A549 (cell line): ENCODE measurements at regions not wholly inside any gene's neighbourhood (a gene's known extent, or its start where the extent isn't known, plus 50 kb on each side); places are given as distances from the start of the nearest gene placed in this dataset.

ENCODE experiments used
- ATAC-seq, 2 experiments: fragments of 200-7000 bp in 1 of 2; fragments of >200 bp in 1 of 2; cut with Nextera tagmentation in 1 of 2; cut with Tn5 transposase in 1 of 2; 3 replicates each; pipeline versions ENCODE4 v1.8.0 to v1.9.1; 2018 to 2020; ENCODE audit warnings: mild to moderate bottlenecking in 1 of 2, moderate library complexity in 1 of 2
- CTCF ChIA-PET: fragments of 300-600 bp; sonication (Branson Sonifier 250); formaldehyde crosslinking; extraction: SDS; loops from one replicate; lab custom pipeline; 2021; ENCODE audit warnings: antibody characterized with exemption, inconsistent platforms; lab: Yijun Ruan, JAX
- POLR2A ChIA-PET: fragments of 350-600 bp; formaldehyde crosslinking; extraction: SDS; loops from one replicate; lab custom pipeline; 2021; ENCODE audit warnings: antibody characterized with exemption, inconsistent platforms; lab: Yijun Ruan, JAX
- DNase-seq, 2 experiments: peaks; one replicate each; pipeline versions ENCODE4 v3.0.0 to v3.0.0-alpha.2; 2011 to 2016; ENCODE audit warnings: low read depth in 1 of 2, low spot score in 1 of 2
- FAIRE-seq: peaks from 2 replicates; lab custom pipeline; 2011; peaks lifted over from hg19 to GRCh38; lab: Jason Lieb, UNC
- H3K27ac ChIP-seq, 2 experiments: fragments of >200 bp; sonication (Bioruptor Twin); formaldehyde crosslinking; 3 replicates each; pipeline ENCODE4 v1.5.1; 2016 to 2017
- H3K4me1 ChIP-seq: fragments of >200 bp; sonication (Bioruptor Twin); formaldehyde crosslinking; 3 replicates; pipeline ENCODE4 v1.6.1; 2016
- H3K4me2 ChIP-seq: fragments of >200 bp; sonication (Bioruptor Twin); formaldehyde crosslinking; 3 replicates; pipeline ENCODE4 v1.6.1; 2016
- H3K4me3 ChIP-seq: fragments of >200 bp; sonication (Bioruptor Twin); formaldehyde crosslinking; 3 replicates; pipeline ENCODE4 v1.5.1; 2016
- H3K9me3 ChIP-seq: fragments of >200 bp; sonication (Bioruptor Twin); formaldehyde crosslinking; 3 replicates; pipeline ENCODE4 v1.6.1; 2016
- ATOH8 ChIP-seq: fragments of 250-450 bp; sonication (Bioruptor Pico); IDR thresholded peaks from 2 replicates; pipeline ENCODE4 v1.5.0; 2020; ENCODE audit warnings: low read depth, mild to moderate bottlenecking, moderate library complexity
- BHLHE40 ChIP-seq: IDR thresholded peaks from 2 replicates; pipeline ENCODE4 v1.6.1; 2012; ENCODE audit warnings: low read depth, low read length, inconsistent platforms
- CBX8 ChIP-seq: fragments of 200-600 bp; sonication (generic); IDR thresholded peaks from 2 replicates; pipeline ENCODE4 v1.6.1; 2016
- CEBPB ChIP-seq, 2 experiments: fragments of >200 bp in 1 of 2; sonication (Bioruptor Twin) in 1 of 2; formaldehyde crosslinking in 1 of 2; IDR thresholded peaks; 2 replicates each; pipeline ENCODE4 v1.6.1; 2012 to 2016
- ESRRA ChIP-seq: fragments of 150-350 bp; IDR thresholded peaks from 2 replicates; pipeline ENCODE4 v1.6.1; 2014; ENCODE audit warnings: mild to moderate bottlenecking, low read length, borderline replicate concordance
- HDAC2 ChIP-seq: fragments of 200-600 bp; sonication (generic); IDR thresholded peaks from 2 replicates; pipeline ENCODE4 v1.6.1; 2016
- HEYL ChIP-seq: fragments of 250-450 bp; sonication (Bioruptor Pico); IDR thresholded peaks from 2 replicates; pipeline ENCODE4 v1.8.0; 2021; ENCODE audit warnings: mild to moderate bottlenecking, moderate library complexity
- HMGXB4 ChIP-seq: fragments of 250-450 bp; sonication (Bioruptor Pico); IDR thresholded peaks from 2 replicates; pipeline ENCODE4 v1.5.0; 2021; ENCODE audit warnings: mild to moderate bottlenecking, moderate library complexity, borderline replicate concordance
- HOXA7 ChIP-seq: fragments of 250-450 bp; sonication (Bioruptor Pico); IDR thresholded peaks from 2 replicates; pipeline ENCODE4 v1.5.0; 2020; ENCODE audit warnings: mild to moderate bottlenecking, moderate library complexity
- JUNB ChIP-seq: fragments of >200 bp; sonication (Bioruptor Twin); formaldehyde crosslinking; IDR thresholded peaks from 2 replicates; pipeline ENCODE4 v1.6.1; 2016
- KDM5A ChIP-seq: fragments of 200-600 bp; sonication (generic); IDR thresholded peaks from 2 replicates; pipeline ENCODE4 v1.6.1; 2016; ENCODE audit warnings: antibody characterized with exemption, mild to moderate bottlenecking
- MAFK ChIP-seq: fragments of 450-650 bp; IDR thresholded peaks from 2 replicates; pipeline ENCODE4 v1.6.1; 2014; ENCODE audit not compliant: partially characterized antibody
- MYC ChIP-seq: IDR thresholded peaks from 2 replicates; pipeline ENCODE4 v1.6.1; 2012; ENCODE audit warnings: mild to moderate bottlenecking, inconsistent platforms, low read length, improper control_type of control experiment, borderline replicate concordance
- NFE2L2 ChIP-seq: fragments of 150-350 bp; conservative IDR thresholded peaks from 2 replicates; pipeline ENCODE4 v1.6.1; 2014; ENCODE audit warnings: low read length
- NR3C1 ChIP-seq: fragments of >200 bp; sonication (Bioruptor Twin); formaldehyde crosslinking; IDR thresholded peaks from 3 replicates; pipeline ENCODE4 v1.6.1; 2017
- RARB ChIP-seq: fragments of 250-450 bp; sonication (Bioruptor Pico); IDR thresholded peaks from 2 replicates; pipeline ENCODE4 v1.8.0; 2021; ENCODE audit warnings: mild to moderate bottlenecking, moderate library complexity
- RCOR1 ChIP-seq: fragments of 150-350 bp; IDR thresholded peaks from 2 replicates; pipeline ENCODE4 v1.6.1; 2014; ENCODE audit warnings: antibody characterized with exemption, low read length, low read depth
- REST ChIP-seq: fragments of 200-600 bp; sonication (generic); IDR thresholded peaks from 2 replicates; pipeline ENCODE4 v1.6.1; 2016; ENCODE audit warnings: antibody characterized with exemption, mild to moderate bottlenecking, moderate library complexity
- RFX5 ChIP-seq: fragments of 450-650 bp; IDR thresholded peaks from 2 replicates; pipeline ENCODE4 v1.7.1; 2014; ENCODE audit warnings: antibody characterized with exemption, mild to moderate bottlenecking, moderate library complexity
- SREBF2 ChIP-seq: fragments of 450-650 bp; IDR thresholded peaks from 2 replicates; pipeline ENCODE4 v1.6.1; 2014; ENCODE audit warnings: mild to moderate bottlenecking, moderate library complexity
- USF2 ChIP-seq: fragments of 450-650 bp; IDR thresholded peaks from 2 replicates; pipeline ENCODE4 v1.6.1; 2014; ENCODE audit warnings: antibody characterized with exemption
- ZNF302 ChIP-seq: fragments of 250-450 bp; sonication (Bioruptor Pico); IDR thresholded peaks from 2 replicates; pipeline ENCODE4 v1.9.0; 2021; ENCODE audit warnings: inconsistent platforms, mild to moderate bottlenecking, moderate library complexity
- ZSCAN20 ChIP-seq: fragments of 250-450 bp; sonication (Bioruptor Pico); IDR thresholded peaks from 2 replicates; pipeline ENCODE4 v1.8.0; 2022; ENCODE audit warnings: mild to moderate bottlenecking, moderate library complexity
- WGBS: methylation state at CpG from one replicate; pipeline ENCODE4 v1.1.6; 2017; ENCODE audit errors: missing lambda C conversion rate; 5-methylcytosine and 5-hydroxymethylcytosine counted together
- TF ChIP-seq, protein P1 (sequence below): fragments of >200 bp; sonication (Bioruptor Twin); formaldehyde crosslinking; IDR thresholded peaks from 3 replicates; pipeline ENCODE4 v1.6.1; 2016
- TF ChIP-seq, protein P2 (sequence below): IDR thresholded peaks from 2 replicates; pipeline ENCODE4 v1.6.1; 2012

- TF ChIP-seq REST (no peak), NFE2L2 (no peak), JUNB (no peak), HOXA7 (CRISPR knock-in tag) (no peak), CEBPB (IDR thresholded peaks at IDR 0.05) (no peak)
These were observed 277.9 kb upstream of the ADAMTS5 start (continued) for GRCh38 chr21:27244776-27245175.

- H3K27ac ChIP-seq: no peak overlapping the region
- FAIRE-seq (no peak), DNase-seq (no peak), ATAC-seq (no peak)
- TF ChIP-seq RFX5 (no peak), ATOH8 (CRISPR knock-in tag) (no peak), BHLHE40 (no peak), KDM5A (no peak), NR3C1 (no peak), RCOR1 (no peak), ESRRA (no peak), MAFK (no peak), SREBF2 (no peak), HDAC2 (no peak), CBX8 (no peak), MYC (no peak), HEYL (CRISPR knock-in tag) (no peak), ZNF302 (no peak), HMGXB4 (CRISPR knock-in tag) (no peak), ZSCAN20 (no peak), RARB (CRISPR knock-in tag) (no peak), USF2 (no peak)
- TF ChIP-seq, protein P1, sequence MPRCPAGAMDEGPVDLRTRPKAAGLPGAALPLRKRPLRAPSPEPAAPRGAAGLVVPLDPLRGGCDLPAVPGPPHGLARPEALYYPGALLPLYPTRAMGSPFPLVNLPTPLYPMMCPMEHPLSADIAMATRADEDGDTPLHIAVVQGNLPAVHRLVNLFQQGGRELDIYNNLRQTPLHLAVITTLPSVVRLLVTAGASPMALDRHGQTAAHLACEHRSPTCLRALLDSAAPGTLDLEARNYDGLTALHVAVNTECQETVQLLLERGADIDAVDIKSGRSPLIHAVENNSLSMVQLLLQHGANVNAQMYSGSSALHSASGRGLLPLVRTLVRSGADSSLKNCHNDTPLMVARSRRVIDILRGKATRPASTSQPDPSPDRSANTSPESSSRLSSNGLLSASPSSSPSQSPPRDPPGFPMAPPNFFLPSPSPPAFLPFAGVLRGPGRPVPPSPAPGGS: no peak
- TF ChIP-seq, protein P2, sequence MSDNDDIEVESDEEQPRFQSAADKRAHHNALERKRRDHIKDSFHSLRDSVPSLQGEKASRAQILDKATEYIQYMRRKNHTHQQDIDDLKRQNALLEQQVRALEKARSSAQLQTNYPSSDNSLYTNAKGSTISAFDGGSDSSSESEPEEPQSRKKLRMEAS: no peak
- ChIA-PET POLR2A (no interaction called here), CTCF (no interaction called here)
- no peak overlapping the region for H3K4me2 ChIP-seq
- no peaks in the 10 kb centered on the region for H3K9me3 ChIP-seq
- no peak overlapping the region for H3K4me3 ChIP-seq
- WGBS: 2% methylated on average over 2 of the region's 2 CpGs
- H3K4me1 ChIP-seq: no peaks in the 10 kb centered on the region
These were observed 277.5 kb upstream of the ADAMTS5 start for GRCh38 chr21:27244352-27244751.
